22Rv1 (cell line): ENCODE measurements at regions not wholly inside any gene's neighbourhood (a gene's known extent, or its start where the extent isn't known, plus 50 kb on each side); places are given as distances from the start of the nearest gene placed in this dataset.

Experiments
- ZFX ChIP-seq: fragments of 450-650 bp; IDR thresholded peaks from 2 replicates; pipeline ENCODE4 v1.6.1; 2017; ENCODE audit warnings: antibody characterized with exemption, borderline replicate concordance
- TF ChIP-seq, protein P1 (sequence below): fragments of 450-650 bp; IDR thresholded peaks from 2 replicates; pipeline ENCODE4 v1.5.1; 2017; ENCODE audit warnings: mild to moderate bottlenecking

DNA sequence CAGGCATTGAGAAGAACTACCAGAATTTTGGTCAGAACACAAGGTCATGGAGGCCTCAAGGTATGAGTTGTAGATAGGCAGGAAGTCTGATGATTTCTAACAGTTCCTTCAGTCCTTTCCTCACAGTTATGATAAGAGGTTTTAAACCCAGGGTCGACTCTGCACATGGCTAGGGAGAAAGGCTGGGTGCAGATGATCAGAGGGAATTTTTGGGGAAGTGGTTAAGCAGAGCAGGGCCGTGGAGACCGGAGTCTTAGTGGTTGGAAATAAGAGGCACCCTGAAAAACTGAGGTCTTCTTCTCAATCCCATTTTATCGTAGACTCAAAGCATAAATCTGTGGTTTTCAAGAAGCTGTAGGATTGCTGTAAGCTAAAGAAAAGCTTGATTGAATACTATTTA, 118.5 kb upstream of the ANK2 start:
- TF ChIP-seq, protein P1, sequence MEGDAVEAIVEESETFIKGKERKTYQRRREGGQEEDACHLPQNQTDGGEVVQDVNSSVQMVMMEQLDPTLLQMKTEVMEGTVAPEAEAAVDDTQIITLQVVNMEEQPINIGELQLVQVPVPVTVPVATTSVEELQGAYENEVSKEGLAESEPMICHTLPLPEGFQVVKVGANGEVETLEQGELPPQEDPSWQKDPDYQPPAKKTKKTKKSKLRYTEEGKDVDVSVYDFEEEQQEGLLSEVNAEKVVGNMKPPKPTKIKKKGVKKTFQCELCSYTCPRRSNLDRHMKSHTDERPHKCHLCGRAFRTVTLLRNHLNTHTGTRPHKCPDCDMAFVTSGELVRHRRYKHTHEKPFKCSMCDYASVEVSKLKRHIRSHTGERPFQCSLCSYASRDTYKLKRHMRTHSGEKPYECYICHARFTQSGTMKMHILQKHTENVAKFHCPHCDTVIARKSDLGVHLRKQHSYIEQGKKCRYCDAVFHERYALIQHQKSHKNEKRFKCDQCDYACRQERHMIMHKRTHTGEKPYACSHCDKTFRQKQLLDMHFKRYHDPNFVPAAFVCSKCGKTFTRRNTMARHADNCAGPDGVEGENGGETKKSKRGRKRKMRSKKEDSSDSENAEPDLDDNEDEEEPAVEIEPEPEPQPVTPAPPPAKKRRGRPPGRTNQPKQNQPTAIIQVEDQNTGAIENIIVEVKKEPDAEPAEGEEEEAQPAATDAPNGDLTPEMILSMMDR: no peak
- no peak for TF ChIP-seq ZFX
